GM12872 (cell line): ENCODE measurements at regions not wholly inside any gene's neighbourhood (a gene's known extent, or its start where the extent isn't known, plus 50 kb on each side); places are given as distances from the start of the nearest gene placed in this dataset.

ENCODE experiments used
- CTCF ChIP-seq: IDR thresholded peaks from 3 replicates; pipeline ENCODE4 v1.5.1; 2011; ENCODE audit warnings: low read depth, mild to moderate bottlenecking, low read length, moderate library complexity; ENCODE audit not compliant: insufficient read depth

DNA sequence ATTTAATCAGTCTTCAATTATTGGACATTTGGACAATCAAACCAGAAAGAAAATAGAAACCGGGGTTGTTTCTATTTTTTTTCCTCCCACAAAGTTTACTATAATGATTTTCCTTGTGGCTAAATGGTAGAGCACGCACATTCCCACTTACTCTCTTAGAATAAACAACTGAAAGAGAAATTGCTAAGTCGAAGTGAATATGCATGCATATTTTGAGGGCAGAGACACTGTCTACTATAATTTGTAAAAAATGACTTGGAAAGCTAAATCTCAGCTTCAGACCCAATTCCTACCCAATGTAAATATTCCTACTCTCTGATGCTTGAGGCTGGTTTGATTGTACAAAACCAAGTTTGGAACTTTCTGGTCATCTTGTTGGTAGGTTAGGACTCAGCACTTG lies 66.7 kb upstream of the PAX6 start:
- no peak for TF ChIP-seq CTCF

DNA sequence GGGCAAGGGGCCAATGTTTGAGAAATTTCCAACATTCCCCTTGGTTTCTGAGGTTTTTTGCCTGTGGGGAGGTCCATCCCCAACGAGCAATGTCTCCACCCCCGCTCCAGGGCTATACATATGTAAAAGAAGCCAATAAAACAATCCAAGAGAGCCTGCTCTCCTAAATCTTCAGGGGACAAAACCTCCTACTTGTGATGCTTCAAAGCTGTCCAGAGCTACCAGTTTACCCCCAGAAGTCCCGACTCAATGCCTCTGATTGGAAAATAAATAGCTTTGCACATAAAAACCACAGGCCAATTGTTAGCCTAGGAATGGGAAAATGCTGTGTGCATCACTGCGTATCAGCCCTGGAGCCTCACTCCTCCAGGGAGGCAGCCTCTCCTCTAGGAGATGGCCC lies 66.0 kb upstream of the PAX6 start:
- no peak for TF ChIP-seq CTCF

- TF ChIP-seq CTCF, result no peak
These were observed 64.9 kb upstream of the PAX6 start for GRCh38 chr11:31875866-31876560.

DNA sequence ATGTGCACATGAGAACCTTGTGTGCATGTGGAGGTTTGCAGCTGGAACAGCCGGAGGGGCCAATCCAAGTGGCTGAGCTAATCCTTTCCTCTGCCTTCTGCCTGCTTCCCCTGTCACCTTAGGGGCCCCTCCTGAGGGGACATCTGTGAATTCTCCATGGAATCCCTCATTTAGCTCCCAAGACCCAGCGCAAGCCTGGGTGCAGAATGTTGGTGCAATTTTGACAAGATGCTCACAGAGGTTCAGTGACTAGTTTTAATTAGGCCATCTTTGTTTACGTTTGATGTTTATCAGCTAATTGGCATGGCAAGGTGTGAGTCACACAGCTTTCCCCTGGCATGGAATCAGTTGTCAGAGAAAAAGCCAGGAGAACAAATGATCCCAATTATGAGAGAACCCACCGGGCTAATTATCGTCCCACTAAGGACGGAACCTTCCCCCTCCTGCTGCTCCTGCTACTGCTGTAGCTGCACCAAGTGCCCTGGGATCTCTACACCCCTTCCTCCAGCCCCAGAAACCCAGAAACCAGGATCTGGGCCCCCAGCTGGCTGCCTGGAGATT lies 63.6 kb upstream of the PAX6 start:
- no peak for TF ChIP-seq CTCF

DNA sequence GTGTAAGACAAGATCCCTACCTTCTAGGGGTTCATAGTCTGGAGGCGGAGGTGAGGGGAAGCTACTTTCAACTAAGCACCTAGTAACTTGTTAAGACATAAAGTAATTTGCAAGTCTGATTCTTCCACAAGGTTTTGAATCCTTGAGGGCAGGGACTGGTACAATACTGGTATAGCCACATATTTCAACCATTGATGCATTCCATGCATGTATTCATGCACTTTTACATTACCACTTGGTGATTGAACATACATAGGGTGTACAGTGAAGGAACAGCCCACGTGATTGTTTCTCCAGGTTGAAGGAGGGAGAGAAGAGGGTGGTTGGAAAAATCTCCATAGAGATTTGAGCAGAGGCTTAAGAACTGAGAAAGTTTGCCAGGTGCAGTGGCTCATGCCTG lies 62.0 kb upstream of the PAX6 start:
- TF ChIP-seq CTCF, result no peak

- no peak for TF ChIP-seq CTCF
These were observed 60.9 kb upstream of the PAX6 start for GRCh38 chr11:31872076-31872443.

GRCh38 chr11:31871310-31872075 lies 60.4 kb upstream of the PAX6 start:
- TF ChIP-seq CTCF, result no peak
